Parathyroid adenoma (tissue), 2 donors: ENCODE measurements at regions not wholly inside any gene's neighbourhood (a gene's known extent, or its start where the extent isn't known, plus 50 kb on each side); places are given as distances from the start of the nearest gene placed in this dataset.

Experiments used
- H2AFZ ChIP-seq: fragments of 300-600 bp; sonication (generic); one replicate; pipeline ENCODE4 v1.7.0; 2017; ENCODE audit warnings: antibody characterized with exemption, mild to moderate bottlenecking
- H3K27ac ChIP-seq: fragments of 300-600 bp; sonication (generic); one replicate; pipeline ENCODE4 v1.7.0; 2017
- H3K27me3 ChIP-seq: fragments of 300-600 bp; sonication (generic); one replicate; pipeline ENCODE4 v1.7.0; 2017; ENCODE audit warnings: low read length; ENCODE audit not compliant: control insufficient read depth, insufficient read depth
- H3K36me3 ChIP-seq: fragments of 300-600 bp; sonication (generic); one replicate; pipeline ENCODE4 v1.7.0; 2017; ENCODE audit warnings: low read length; ENCODE audit not compliant: control insufficient read depth, insufficient read depth
- H3K4me1 ChIP-seq: fragments of 300-600 bp; sonication (generic); one replicate; pipeline ENCODE4 v1.7.0; 2017; ENCODE audit warnings: control low read depth
- H3K4me2 ChIP-seq: fragments of 300-600 bp; sonication (generic); one replicate; pipeline ENCODE4 v1.7.0; 2017; ENCODE audit warnings: low read length
- H3K4me3 ChIP-seq: fragments of 300-600 bp; sonication (generic); one replicate; pipeline ENCODE4 v1.7.0; 2017; ENCODE audit warnings: low read depth, low read length
- H3K79me2 ChIP-seq: fragments of 300-600 bp; sonication (generic); one replicate; pipeline ENCODE4 v1.7.0; 2017; ENCODE audit warnings: control low read depth
- H3K9ac ChIP-seq: fragments of 300-600 bp; sonication (generic); one replicate; pipeline ENCODE4 v1.7.0; 2017; ENCODE audit warnings: mild to moderate bottlenecking
- H3K9me3 ChIP-seq: fragments of 300-600 bp; sonication (generic); one replicate; pipeline ENCODE4 v1.7.0; 2017; ENCODE audit warnings: low read length; ENCODE audit not compliant: control insufficient read depth
- TF ChIP-seq, protein P1 (sequence below): fragments of 300-600 bp; sonication (generic); IDR thresholded peaks from one replicate; pipeline ENCODE4 v1.7.0; 2017; ENCODE audit warnings: antibody characterized with exemption, mild to moderate bottlenecking
- donor health status: primary hyperparathyroidism.

DNA sequence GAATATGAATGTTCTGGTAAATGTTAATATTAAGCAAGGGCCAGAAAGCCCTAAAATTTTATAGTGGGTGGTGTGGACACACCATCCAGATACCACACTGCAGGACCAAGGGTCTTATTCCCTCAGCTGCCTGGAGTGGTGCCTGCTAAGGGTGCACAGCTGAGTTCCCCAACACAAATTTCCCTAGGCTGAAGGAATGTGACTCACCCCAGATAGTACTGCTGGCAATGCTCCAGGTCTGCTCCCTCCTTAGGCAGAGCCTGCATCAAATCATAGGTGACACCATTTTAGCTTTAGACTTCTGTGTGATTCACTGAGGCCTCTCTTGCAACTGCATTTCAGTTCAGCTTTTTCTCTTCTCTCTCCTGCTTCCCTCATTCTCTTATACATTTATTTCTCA is 321.1 kb downstream of the SATB2 start:
- Histone ChIP-seq H3K4me3 (no peak overlapping the region), H3K36me3 (no peaks in the 10 kb centered on the region), H3K9me3 (no peaks in the 10 kb centered on the region), H3K27me3 (no peaks in the 10 kb centered on the region), H3K4me1 (no peaks in the 10 kb centered on the region), H3K79me2 (no peaks in the 10 kb centered on the region), H2AFZ (no peak overlapping the region), H3K4me2 (no peak overlapping the region), H3K27ac (no peak overlapping the region), H3K9ac (no peak overlapping the region)
- TF ChIP-seq, protein P1, sequence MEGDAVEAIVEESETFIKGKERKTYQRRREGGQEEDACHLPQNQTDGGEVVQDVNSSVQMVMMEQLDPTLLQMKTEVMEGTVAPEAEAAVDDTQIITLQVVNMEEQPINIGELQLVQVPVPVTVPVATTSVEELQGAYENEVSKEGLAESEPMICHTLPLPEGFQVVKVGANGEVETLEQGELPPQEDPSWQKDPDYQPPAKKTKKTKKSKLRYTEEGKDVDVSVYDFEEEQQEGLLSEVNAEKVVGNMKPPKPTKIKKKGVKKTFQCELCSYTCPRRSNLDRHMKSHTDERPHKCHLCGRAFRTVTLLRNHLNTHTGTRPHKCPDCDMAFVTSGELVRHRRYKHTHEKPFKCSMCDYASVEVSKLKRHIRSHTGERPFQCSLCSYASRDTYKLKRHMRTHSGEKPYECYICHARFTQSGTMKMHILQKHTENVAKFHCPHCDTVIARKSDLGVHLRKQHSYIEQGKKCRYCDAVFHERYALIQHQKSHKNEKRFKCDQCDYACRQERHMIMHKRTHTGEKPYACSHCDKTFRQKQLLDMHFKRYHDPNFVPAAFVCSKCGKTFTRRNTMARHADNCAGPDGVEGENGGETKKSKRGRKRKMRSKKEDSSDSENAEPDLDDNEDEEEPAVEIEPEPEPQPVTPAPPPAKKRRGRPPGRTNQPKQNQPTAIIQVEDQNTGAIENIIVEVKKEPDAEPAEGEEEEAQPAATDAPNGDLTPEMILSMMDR, result no peak

DNA sequence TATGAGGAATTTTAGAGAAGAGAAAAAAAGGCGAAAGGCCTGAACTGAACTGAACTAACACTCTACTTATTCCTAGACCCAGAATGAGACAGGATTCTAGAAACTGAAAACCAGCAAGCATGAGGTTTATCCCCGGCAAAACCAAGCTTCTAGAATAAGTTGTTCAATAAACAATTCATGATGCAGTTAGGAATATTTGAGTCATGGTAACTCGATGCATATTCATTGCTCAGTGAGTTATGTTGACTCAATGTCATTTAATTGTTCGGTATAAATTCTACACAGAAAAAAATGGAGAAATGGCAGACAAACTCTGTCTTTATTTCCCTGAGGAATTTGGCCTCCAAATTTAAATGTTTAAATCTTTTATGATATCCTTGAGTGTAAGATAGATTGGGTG is 321.5 kb downstream of the SATB2 start:
- Histone ChIP-seq H3K27ac (no peak overlapping the region), H2AFZ (no peak overlapping the region), H3K9me3 (no peaks in the 10 kb centered on the region), H3K4me2 (no peak overlapping the region), H3K4me3 (no peak overlapping the region), H3K36me3 (no peaks in the 10 kb centered on the region), H3K9ac (no peak overlapping the region), H3K4me1 (no peaks in the 10 kb centered on the region), H3K79me2 (no peaks in the 10 kb centered on the region), H3K27me3 (no peaks in the 10 kb centered on the region)
- TF ChIP-seq, protein P1, result no peak

DNA sequence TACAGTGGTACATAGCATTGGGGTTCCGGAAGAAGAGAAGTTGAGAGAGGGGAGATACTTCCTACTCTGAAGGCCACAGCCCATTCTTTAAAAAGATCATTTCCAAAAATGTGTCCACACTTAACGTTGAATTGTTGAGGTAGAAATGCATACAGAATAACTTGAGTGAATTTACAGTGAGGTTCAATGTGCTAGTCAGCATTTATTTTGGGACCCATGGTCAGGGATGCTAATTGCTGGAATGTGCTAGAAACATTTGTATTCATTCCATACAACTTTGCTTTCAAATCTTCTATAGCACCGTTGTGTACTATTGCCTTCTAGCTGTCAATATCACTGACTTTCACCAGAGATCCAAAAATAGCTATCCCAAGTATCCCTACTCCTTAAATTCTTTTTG is 325.9 kb downstream of the SATB2 start:
- Histone ChIP-seq H3K9me3 (no peaks in the 10 kb centered on the region), H3K79me2 (no peaks in the 10 kb centered on the region), H2AFZ (no peak overlapping the region), H3K4me3 (no peak overlapping the region), H3K4me1 (no peaks in the 10 kb centered on the region), H3K9ac (no peak overlapping the region), H3K36me3 (no peaks in the 10 kb centered on the region), H3K4me2 (no peak overlapping the region), H3K27ac (no peak overlapping the region), H3K27me3 (no peaks in the 10 kb centered on the region)
- TF ChIP-seq, protein P1, result no peak

DNA sequence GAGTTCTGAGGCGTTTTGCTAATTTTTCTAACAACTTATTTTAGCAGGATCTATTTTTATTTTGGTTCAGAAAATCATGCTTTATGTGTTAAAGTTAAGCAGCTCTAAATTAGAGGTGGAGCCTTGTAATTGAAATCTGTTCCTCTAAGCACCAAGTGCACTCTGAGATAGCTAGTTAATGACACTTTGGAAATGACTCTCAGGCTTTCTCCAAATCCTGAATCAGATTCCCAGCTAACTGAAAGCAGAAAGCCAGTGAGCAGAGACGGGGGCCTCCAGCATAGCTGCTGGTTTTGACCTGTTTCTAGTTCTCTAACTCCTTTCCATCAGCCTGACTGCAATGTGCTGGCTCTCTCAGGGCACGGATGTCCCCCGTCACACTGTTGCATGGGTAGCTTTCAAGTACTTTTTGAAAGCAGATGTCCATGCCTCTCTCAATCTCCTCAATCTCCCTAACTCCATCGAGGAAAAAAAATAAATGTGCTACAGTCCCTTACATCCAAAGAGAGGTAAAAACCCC is 326.5 kb downstream of the SATB2 start:
- Histone ChIP-seq H3K4me1 (no peaks in the 10 kb centered on the region), H3K36me3 (no peaks in the 10 kb centered on the region), H3K27ac (no peak overlapping the region), H3K27me3 (no peaks in the 10 kb centered on the region), H3K9me3 (no peaks in the 10 kb centered on the region), H2AFZ (no peak overlapping the region), H3K4me2 (no peak overlapping the region), H3K4me3 (no peak overlapping the region), H3K79me2 (no peaks in the 10 kb centered on the region), H3K9ac (no peak overlapping the region)
- TF ChIP-seq, protein P1, result no peak

DNA sequence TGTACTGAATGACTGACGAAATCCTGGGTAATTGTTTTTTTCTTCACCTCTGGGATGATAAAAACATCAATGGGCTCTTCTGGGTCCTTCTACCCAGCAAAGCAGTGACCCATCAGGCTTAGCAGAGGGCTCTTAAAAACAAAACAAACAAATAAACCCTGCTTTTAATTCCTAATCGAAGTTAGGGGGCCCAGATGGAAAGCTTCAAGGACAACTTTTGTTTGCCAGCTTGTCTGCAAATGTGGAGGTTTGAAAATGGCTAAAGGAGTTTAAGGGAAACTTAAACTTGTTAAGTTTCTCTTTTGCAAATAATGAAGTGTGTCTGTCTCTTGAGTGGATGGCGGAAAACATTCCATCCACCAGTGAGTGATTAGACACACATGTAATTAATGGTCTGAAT is 327.2 kb downstream of the SATB2 start:
- Histone ChIP-seq H3K36me3 (no peaks in the 10 kb centered on the region), H3K4me1 (no peaks in the 10 kb centered on the region), H3K27ac (no peak overlapping the region), H3K4me3 (no peak overlapping the region), H2AFZ (no peak overlapping the region), H3K79me2 (no peaks in the 10 kb centered on the region), H3K27me3 (no peaks in the 10 kb centered on the region), H3K9me3 (no peaks in the 10 kb centered on the region), H3K4me2 (no peak overlapping the region), H3K9ac (no peak overlapping the region)
- TF ChIP-seq, protein P1, result no peak
